ENCODE measurements at regions not wholly inside any gene's neighbourhood (a gene's known extent, or its start where the extent isn't known, plus 50 kb on each side); places are given as distances from the start of the nearest gene placed in this dataset.
"Not testable (repeated sequence)": the region's sequence is repeated elsewhere in the genome, so short reads cannot be mapped to it uniquely, and the experiment has no call there.

- H3K4me3 ChIP-seq (ENCODE audit: low read depth, low read length): not testable (repeated sequence)
Observed at GRCh38 chr7:149995369-149996026, 121.7 kb downstream of the ATP6V0E2 start.

DNA sequence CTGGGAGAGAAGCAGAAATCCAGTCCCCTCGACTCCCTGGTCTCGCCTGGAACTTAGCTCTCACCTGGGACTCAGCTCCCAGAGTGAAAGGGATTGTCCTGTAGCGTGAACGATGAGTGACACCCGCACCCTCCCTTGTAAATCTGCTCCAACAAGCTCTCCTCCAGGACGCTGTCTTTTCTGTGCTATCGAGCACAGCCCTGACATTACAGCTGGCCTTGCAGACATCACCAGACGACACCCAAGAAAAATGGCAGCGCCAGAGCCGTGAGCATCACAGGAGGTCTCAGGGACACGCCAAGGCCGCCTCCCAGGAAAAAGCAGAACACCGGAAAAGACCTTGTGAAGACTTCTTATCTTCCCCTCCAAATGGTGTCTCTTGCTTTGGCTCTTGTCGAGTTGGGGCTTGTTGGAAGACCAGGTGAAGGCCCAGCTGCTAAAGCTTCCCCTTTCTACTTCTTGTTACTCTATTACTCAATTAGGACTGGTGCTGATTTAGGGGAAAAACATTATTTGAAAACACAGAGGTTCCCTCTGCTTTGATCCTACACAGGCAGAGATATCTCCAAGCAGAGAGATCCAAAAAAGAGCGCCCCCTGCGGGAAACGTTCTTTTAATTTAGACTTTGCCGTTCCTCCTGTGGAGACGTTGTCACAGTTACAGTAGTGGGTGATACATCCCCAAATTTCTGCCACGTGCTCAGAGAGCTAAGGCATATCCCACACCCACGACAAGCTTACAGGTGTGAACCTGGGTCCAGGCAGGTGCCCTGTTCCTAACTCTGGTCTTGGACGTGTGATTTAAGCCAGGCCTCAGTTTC is 127.2 kb downstream of the ATP6V0E2 start:
- H3K4me3 ChIP-seq (ENCODE audit: low read depth, low read length): not testable (repeated sequence)

- H3K4me3 ChIP-seq (ENCODE audit: low read depth, low read length): no peak overlapping the region
Observed at GRCh38 chr7:150003304-150003810, 129.6 kb downstream of the ATP6V0E2 start.

GRCh38 chr7:150003973-150004372 is 130.2 kb downstream of the ATP6V0E2 start:
- not testable (repeated sequence) for H3K4me3 ChIP-seq (ENCODE audit: low read depth, low read length)

GRCh38 chr7:150004843-150005242 is 131.1 kb downstream of the ATP6V0E2 start:
- not testable (repeated sequence) for H3K4me3 ChIP-seq (ENCODE audit: low read depth, low read length)

- H3K4me3 ChIP-seq (ENCODE audit: low read depth, low read length): not testable (repeated sequence)
Observed at GRCh38 chr7:150009620-150010303, 136.0 kb downstream of the ATP6V0E2 start.

DNA sequence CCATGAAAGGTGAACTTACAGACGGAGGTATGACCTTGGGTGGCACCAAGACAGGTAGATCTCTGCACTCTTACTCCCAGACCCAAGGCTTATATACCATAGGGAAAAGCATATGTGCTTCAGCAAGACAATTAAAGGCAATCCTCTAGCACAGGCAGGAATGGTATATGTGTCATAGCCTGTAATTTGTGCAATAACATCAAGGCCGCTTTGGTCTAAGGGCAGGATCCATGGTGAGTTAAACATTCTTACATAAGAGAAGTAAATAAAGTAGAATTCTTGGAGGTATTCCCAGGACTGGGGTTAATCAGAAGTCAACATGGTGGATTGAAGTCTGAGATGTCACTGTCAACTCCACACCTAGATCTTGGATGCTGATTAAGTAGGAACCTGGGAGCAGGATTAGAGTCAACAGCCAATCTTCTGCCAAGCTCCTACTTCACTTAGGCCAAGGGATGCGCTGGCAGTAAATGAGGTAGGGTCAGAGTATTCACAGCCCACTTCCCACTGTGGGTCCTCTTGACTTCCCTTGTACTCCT is 143.0 kb downstream of the ATP6V0E2 start:
- H3K4me3 ChIP-seq (ENCODE audit: low read depth, low read length): not testable (repeated sequence)

DNA sequence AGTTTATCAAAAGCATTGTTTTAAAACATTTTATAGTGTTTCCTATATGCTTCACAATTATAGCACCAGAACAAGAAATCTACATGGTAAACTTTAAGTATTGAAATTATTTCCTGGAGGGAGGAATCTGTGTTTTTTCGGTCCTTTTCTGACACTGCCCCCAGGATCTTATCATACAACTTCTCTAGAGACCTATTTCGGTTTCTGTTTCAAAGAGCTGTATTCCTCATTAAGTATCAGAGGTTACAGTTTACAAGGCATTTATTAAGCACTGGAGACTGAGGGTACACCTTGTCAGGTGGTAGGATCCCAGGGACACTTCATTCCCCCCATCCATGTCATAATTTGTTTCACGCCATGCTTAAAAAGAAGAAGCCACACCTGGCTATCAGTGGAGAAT is 146.4 kb downstream of the ATP6V0E2 start:
- H3K4me3 ChIP-seq (ENCODE audit: low read depth, low read length): not testable (repeated sequence)

GRCh38 chr7:150024550-150025490 is 151.1 kb downstream of the ATP6V0E2 start:
- not testable (repeated sequence) for H3K4me3 ChIP-seq (ENCODE audit: low read depth, low read length)

- H3K4me3 ChIP-seq (ENCODE audit: low read depth, low read length): not testable (repeated sequence)
Observed at GRCh38 chr7:150025802-150026201, 152.0 kb downstream of the ATP6V0E2 start.

DNA sequence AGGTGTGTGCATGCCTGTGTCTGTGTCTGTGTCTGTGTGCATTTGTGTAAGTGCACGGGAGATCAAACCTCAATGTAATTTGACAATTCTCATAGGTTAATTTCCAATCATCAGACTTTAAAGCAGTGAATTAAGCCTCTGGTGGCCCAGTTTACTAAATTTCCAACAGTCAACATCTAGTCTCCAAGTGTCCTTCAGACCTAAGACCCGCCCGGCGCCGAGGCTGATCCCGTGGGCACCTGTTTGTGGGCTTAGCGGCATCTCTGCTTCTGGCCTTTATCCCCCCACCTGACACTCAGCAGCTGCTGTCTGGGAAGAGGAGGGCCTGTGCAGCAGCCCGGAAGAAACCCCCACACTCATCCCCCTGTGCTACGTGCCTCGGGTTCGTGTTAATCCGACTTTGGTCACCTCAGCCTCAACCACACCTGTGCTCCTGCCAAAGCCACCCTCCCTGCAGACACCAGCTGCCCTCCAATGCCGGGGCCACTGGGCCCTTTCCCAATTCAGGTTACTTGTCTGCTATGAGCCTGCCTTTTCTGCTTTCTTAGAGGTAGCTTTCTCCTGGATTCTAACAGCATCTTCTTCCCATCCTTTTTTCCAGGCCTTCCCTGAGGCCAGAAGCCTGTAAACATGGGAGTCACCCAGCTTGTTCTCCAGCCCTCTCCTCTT is 154.7 kb downstream of the ATP6V0E2 start:
- H3K4me3 ChIP-seq (ENCODE audit: low read depth, low read length): not testable (repeated sequence)

GRCh38 chr7:150029013-150029389 is 155.2 kb downstream of the ATP6V0E2 start:
- not testable (repeated sequence) for H3K4me3 ChIP-seq (ENCODE audit: low read depth, low read length)

DNA sequence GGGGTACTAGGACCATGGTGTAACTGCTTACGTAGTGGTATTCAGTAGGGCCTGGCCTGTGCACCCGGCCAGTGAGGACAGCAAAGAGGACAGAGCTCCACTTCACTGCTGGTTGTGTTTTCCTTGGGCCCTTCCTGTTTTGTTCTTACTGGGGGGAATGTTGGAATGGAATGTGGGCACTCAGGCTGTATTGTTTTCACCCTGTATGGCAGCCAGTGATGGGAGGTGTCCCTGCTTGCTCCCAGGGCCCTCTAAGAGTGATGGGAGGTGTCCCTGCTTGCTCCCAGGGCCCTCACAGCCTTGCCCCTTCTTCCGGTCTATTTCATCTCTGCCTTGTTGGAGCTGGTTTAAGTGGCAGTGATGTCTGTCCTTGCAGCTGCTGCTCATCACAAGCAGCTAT is 158.0 kb downstream of the ATP6V0E2 start:
- not testable (repeated sequence) for H3K4me3 ChIP-seq (ENCODE audit: low read depth, low read length)

DNA sequence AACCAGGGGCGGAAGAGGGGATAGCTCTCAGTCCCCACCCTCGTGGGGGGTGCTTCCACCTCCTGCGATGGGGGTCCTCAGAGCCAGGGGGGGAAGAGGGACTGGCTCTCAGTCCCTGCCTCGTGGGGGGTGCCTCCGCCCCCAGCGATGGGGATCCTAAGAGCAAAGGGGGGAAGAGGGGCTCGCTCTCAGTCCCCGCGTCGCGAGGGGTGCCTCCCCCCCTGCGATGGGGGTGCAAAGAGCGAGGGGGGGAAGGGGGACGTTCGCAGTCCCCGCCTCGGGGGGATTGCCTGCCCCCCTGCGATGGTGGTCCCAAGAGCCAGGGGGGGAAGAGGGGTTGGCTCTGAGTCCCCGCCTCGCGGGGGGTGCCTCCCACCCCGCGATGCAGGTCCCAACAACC is 159.9 kb downstream of the ATP6V0E2 start:
- H3K4me3 ChIP-seq (ENCODE audit: low read depth, low read length): not testable (repeated sequence)

- H3K4me3 ChIP-seq (ENCODE audit: low read depth, low read length): not testable (repeated sequence)
Observed at GRCh38 chr7:150035769-150036168, 162.0 kb downstream of the ATP6V0E2 start.

GRCh38 chr7:150039061-150039460 is 165.3 kb downstream of the ATP6V0E2 start:
- not testable (repeated sequence) for H3K4me3 ChIP-seq (ENCODE audit: low read depth, low read length)

GRCh38 chr7:150042281-150042680 is 168.5 kb downstream of the ATP6V0E2 start:
- not testable (repeated sequence) for H3K4me3 ChIP-seq (ENCODE audit: low read depth, low read length)

GRCh38 chr7:150044771-150045170 is 171.0 kb downstream of the ATP6V0E2 start:
- H3K4me3 ChIP-seq (ENCODE audit: low read depth, low read length): not testable (repeated sequence)

DNA sequence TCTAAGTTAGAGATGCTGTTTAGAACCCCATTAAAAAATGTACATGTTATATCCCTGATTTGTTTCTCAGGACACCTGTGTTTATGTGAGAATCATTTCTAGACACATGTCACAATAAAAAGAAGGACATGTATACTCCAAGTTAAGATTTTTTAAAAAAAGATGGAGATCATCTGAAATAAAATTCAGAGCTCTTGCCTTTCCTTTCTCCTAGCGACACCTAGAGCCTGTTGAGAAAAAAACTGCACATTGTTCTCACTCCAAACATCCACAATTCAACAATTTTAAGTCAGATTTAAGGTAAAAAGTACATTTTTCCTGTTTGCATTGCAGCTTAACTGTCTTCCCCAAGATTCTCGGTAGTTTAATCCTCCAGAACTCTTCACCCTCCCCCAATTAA is 171.8 kb downstream of the ATP6V0E2 start:
- not testable (repeated sequence) for H3K4me3 ChIP-seq (ENCODE audit: low read depth, low read length)

All from iPS-11a (cell line).